Nephron progenitor cell (in vitro differentiated cells): ENCODE measurements at regions not wholly inside any gene's neighbourhood (a gene's known extent, or its start where the extent isn't known, plus 50 kb on each side); places are given as distances from the start of the nearest gene placed in this dataset.

ENCODE experiments used
- DNase-seq: peaks from one replicate; pipeline ENCODE4 v3.0.0; 2021
- H3K27ac Mint-ChIP-seq: 2 replicates; pipeline ENCODE4 v1.8.0; 2021; ENCODE audit warnings: mild to moderate bottlenecking, moderate library complexity, mixed read lengths
- H3K27me3 Mint-ChIP-seq: 2 replicates; pipeline ENCODE4 v1.8.0; 2021; ENCODE audit warnings: mild to moderate bottlenecking, low read depth, mixed read lengths; ENCODE audit not compliant: poor library complexity
- H3K36me3 Mint-ChIP-seq: 2 replicates; pipeline ENCODE4 v1.8.0; 2021; ENCODE audit warnings: low read depth, mixed read lengths
- H3K4me1 Mint-ChIP-seq: 2 replicates; pipeline ENCODE4 v1.8.0; 2021; ENCODE audit warnings: mixed read lengths
- H3K4me3 Mint-ChIP-seq: 2 replicates; pipeline ENCODE4 v1.8.0; 2021; ENCODE audit warnings: mild to moderate bottlenecking, moderate library complexity, mixed read lengths
- H3K9me3 Mint-ChIP-seq: 2 replicates; pipeline ENCODE4 v1.8.0; 2021; ENCODE audit warnings: mild to moderate bottlenecking, moderate library complexity, mixed read lengths
- TF ChIP-seq, protein P1 (sequence below): fragments of 200-600 bp; sonication (generic); IDR thresholded peaks from 2 replicates; pipeline ENCODE4 v1.5.0; 2021; ENCODE audit warnings: antibody characterized with exemption

DNA sequence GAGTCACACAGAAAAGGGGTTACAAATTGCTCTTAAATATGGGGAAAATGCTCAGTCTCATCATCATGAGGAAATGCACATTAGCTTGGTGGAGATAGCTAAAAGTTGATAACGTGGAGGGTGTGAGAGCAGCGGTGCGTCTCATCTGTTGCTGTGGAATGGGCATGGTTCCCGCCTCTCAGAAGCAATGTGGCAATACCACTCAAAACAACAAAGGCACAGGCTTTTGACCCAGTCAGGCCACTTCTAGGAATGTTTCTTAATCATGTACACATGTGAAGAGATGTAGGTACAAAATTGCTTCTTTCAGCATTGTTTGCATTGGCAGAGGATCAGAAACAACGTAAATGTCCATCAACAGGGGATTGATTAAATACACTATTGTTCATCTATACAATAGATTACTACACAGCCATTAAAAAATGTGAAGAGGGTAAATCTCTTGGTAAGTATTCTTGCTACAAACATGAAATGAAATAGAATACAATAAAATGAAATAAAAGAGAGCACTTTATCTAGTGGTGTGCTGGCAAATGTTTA lies 212.6 kb upstream of the MSX2 start:
- Mint-ChIP-seq H3K9me3 (peaks cover 3% of the 10 kb centered on the region), H3K4me1 (peaks cover 23% of the 10 kb centered on the region), H3K27me3 (peaks cover 16% of the 10 kb centered on the region), H3K4me3 (no peak overlapping the region), H3K36me3 (no peaks in the 10 kb centered on the region), H3K27ac (no peak overlapping the region)
- TF ChIP-seq, protein P1, sequence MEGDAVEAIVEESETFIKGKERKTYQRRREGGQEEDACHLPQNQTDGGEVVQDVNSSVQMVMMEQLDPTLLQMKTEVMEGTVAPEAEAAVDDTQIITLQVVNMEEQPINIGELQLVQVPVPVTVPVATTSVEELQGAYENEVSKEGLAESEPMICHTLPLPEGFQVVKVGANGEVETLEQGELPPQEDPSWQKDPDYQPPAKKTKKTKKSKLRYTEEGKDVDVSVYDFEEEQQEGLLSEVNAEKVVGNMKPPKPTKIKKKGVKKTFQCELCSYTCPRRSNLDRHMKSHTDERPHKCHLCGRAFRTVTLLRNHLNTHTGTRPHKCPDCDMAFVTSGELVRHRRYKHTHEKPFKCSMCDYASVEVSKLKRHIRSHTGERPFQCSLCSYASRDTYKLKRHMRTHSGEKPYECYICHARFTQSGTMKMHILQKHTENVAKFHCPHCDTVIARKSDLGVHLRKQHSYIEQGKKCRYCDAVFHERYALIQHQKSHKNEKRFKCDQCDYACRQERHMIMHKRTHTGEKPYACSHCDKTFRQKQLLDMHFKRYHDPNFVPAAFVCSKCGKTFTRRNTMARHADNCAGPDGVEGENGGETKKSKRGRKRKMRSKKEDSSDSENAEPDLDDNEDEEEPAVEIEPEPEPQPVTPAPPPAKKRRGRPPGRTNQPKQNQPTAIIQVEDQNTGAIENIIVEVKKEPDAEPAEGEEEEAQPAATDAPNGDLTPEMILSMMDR, result no peak
- no peak for DNase-seq

DNA sequence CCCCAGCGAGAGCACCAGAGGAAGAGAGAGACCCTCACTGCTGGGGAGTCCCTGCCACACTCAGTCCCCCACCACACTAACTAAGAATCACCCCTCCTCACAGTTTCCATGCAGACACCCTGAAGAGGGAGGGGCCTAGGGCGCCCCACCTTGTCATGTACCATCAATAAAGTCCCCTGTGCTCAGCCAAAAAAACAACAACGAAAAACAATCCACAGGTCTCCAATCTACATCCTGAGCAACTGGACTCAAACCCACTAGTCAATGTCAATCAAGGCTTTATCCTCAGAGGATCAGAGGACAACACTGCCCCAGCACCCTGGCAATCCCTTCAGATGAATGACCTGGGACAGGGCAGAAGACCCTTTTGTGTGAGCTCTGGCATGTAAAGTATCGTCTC lies 210.1 kb upstream of the MSX2 start:
- Mint-ChIP-seq H3K36me3 (no peaks in the 10 kb centered on the region), H3K4me1 (peaks cover 23% of the 10 kb centered on the region), H3K27ac (peak overlapping the region; percentile 58), H3K27me3 (peaks cover 19% of the 10 kb centered on the region), H3K4me3 (no peak overlapping the region), H3K9me3 (peaks cover 9% of the 10 kb centered on the region)
- TF ChIP-seq, protein P1, result no peak
- DNase-seq, result no peak

DNA sequence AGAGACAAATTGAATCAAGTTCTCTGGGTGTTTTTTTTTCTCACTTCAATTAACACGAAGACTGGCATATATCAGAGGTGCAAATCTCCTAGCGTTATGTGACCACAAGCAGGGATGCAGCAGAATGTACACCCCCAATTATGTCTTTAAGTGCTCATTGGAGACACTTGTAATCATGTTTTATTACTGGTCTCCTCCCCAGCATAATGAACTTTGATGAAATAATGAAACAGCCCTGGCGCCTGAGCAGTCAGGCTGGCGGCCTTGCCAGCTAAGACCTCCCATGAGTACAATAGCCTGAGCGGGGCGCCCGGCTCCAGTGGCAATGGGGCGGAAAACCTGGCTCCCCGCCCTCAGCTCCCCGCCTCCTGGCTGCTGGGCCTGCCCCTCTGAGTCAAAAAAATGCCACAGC lies 209.4 kb upstream of the MSX2 start:
- peaks cover 19% of the 10 kb centered on the region for H3K27me3 Mint-ChIP-seq
- peak overlapping the region; percentile 58 for H3K27ac Mint-ChIP-seq

DNA sequence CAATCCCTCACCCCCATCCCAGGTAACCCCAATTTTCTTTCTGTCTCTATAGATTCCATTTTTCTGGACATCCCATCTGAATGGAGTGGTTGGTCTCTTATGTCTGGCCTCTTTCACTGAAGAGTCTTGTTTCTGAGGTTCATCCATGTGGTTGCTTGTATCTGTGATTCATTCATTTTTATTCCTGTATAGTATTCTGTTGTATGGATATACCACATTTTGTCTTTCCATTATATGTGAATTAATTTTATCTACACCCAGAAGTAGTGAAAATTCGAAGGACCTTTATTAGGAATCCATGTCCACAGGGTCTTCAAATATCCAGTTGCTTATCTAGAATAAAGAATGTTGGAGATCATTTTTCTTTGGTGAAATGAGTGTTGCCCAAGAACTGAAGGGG lies 207.6 kb upstream of the MSX2 start:
- DNase-seq, result no peak
- Mint-ChIP-seq H3K36me3 (no peaks in the 10 kb centered on the region), H3K27me3 (peaks cover 15% of the 10 kb centered on the region), H3K4me3 (no peak overlapping the region), H3K9me3 (peaks cover 9% of the 10 kb centered on the region), H3K4me1 (peaks cover 27% of the 10 kb centered on the region), H3K27ac (no peak overlapping the region)
- TF ChIP-seq, protein P1, result no peak

More for the DNA sequence above, 209.4 kb upstream of the MSX2 start:
- TF ChIP-seq, protein P1, result no peak
- DNase-seq, result no peak
- Mint-ChIP-seq H3K4me1 (peaks cover 26% of the 10 kb centered on the region), H3K4me3 (no peak overlapping the region), H3K9me3 (peaks cover 9% of the 10 kb centered on the region), H3K36me3 (no peaks in the 10 kb centered on the region)

DNA sequence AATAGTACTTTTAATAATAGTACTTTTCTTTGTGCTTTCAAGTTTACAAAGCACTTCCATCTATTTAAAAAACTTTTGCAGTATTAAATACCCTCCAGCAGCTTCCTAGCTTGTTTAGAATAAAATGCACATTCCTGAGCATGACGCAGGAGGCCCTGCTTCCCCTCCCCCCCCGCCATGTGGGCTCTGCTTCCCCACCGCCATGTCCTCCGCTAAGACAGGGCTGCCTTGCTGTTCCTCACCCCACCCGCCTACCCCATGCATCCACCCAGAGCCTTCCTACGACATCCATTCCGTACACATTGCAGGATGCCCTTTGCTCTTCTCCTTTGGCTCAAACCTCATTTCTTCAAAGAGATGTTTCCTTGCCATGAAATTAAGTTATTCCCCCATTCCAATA lies 205.9 kb upstream of the MSX2 start:
- Mint-ChIP-seq H3K9me3 (peaks cover 9% of the 10 kb centered on the region), H3K27me3 (peaks cover 13% of the 10 kb centered on the region)

More for the DNA sequence above, 205.9 kb upstream of the MSX2 start:
- no peak for DNase-seq
- no peak overlapping the region for H3K4me3 Mint-ChIP-seq
- H3K36me3 Mint-ChIP-seq, result no peaks in the 10 kb centered on the region
- peaks cover 26% of the 10 kb centered on the region for H3K4me1 Mint-ChIP-seq
- H3K27ac Mint-ChIP-seq, result no peak overlapping the region
- TF ChIP-seq, protein P1, result no peak
